Skeletal muscle tissue (tissue), 3 donors: ENCODE measurements at regions not wholly inside any gene's neighbourhood (a gene's known extent, or its start where the extent isn't known, plus 50 kb on each side); places are given as distances from the start of the nearest gene placed in this dataset.

Source experiments
- H3K27ac ChIP-seq: one replicate; pipeline ENCODE4 v1.7.0; 2013; ENCODE audit warnings: mild to moderate bottlenecking, low read depth, low read length, inconsistent platforms
- H3K27me3 ChIP-seq, 3 donors: one replicate each; pipeline ENCODE4 v1.7.0; 2013; ENCODE audit warnings: low read length in 3 of 3; ENCODE audit not compliant: control insufficient read depth in 3 of 3, insufficient read depth in 3 of 3
- H3K36me3 ChIP-seq, 3 donors: one replicate each; pipeline ENCODE4 v1.7.0; 2013; ENCODE audit warnings: low read length in 3 of 3; ENCODE audit not compliant: control insufficient read depth in 3 of 3, insufficient read depth in 3 of 3
- H3K4me1 ChIP-seq, 3 donors: one replicate each; pipeline ENCODE4 v1.7.0; 2013; ENCODE audit warnings: low read length in 3 of 3, mild to moderate bottlenecking in 3 of 3; ENCODE audit not compliant: control insufficient read depth in 3 of 3, insufficient read depth in 3 of 3
- H3K4me3 ChIP-seq, 3 donors: one replicate each; pipeline ENCODE4 v1.7.0; 2013; ENCODE audit warnings: low read length in 3 of 3
- H3K9ac ChIP-seq, 3 donors: one replicate each; pipeline ENCODE4 v1.7.0; 2013; ENCODE audit warnings: low read length in 3 of 3, mild to moderate bottlenecking in 3 of 3, moderate library complexity in 2 of 3, low read depth in 1 of 3
- H3K9me3 ChIP-seq, 3 donors: one replicate each; pipeline ENCODE4 v1.7.0; 2013; ENCODE audit warnings: low read length in 3 of 3; ENCODE audit not compliant: control insufficient read depth in 3 of 3
- donor health status: Osteomylitis.

DNA sequence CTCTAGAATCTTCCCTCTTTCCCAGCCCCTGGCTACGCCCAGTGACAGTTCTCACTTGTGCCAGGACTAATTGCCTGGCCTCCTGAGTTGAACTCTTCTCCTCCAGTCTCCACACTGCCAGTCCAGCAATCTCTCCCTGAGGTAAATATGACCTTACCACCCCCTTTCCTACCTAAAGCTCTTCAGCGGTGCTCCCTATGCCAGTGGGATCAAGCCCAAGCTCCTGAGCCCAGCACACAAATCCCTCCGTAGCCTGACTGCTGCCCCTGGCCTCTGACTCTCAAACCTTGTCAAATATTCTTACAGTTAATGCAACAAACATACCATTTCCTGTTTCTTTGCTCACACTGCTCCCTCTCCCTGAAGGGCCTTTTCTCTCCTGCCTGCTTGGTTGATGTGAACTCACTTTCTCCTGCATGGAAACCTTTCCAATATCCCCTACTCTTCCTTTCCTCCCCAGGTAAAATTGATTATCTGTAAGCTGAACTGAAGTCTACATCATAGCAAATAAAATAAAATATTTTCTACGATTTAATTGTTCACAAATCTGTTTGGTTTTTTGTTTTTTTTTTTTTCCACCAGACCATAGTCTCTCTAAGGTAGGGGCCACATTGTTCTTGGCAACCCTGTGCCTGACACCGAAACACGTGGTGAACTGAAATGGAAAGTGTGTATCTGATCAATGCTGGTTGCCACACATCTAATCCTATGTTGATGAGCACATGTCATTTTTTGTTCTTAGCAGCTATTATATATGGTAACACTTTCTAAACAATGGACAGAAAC, 147.5 kb downstream of the SLC38A6 start:
- H3K4me1 ChIP-seq: peaks cover 77 to 84% (median 83%) of the 10 kb centered on the region in 3 donors
- no peaks in the 10 kb centered on the region for H3K27me3 ChIP-seq
- H3K4me3 ChIP-seq: no peak overlapping the region
- peak overlapping the region in 2 of 3 donors; percentile 24 to 83 for H3K9ac ChIP-seq
- no peaks in the 10 kb centered on the region for H3K36me3 ChIP-seq
- no peaks in the 10 kb centered on the region for H3K9me3 ChIP-seq
- H3K27ac ChIP-seq: peak overlapping the region; percentile 97

DNA sequence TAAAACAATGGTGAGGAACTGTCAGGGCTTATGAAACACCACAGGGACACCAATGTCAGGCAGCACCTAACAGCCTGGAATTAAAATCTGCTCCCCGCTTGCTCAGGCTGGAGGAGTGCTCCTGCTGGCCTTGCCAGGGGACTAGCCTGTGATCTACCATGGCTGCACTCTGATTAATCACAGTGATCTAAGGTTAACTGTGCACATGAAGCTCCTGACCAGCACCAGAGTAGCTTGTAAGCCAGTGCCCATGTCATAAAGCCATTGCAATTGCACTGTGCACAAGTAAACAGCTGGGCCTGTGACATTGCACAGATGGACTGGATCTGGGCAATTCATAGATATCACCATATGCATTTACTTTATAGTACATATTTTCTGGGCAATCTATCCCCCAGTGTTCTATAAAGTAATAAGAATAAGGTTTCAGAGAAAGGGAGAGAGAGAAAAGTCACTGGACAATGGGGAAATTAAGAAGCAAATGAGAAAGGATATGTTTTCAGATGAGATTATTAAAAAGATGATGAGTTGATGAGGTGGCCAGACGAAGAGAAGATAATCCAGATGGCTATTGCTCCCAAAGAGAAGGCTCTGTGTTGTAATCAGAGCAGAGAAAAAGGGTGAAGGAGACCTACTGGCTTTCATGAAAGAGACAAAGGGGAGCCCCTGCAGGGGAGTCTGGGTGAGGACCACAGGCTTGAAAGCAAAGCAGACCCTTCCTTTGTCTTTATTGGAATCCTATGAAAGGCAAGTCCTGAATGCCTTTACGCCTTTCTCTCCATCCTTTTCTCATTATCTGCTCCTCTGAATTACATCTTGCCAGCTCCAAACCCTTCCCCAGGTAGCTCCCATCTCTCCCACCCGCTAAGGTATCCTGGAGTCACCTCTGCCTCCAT, 145.8 kb downstream of the SLC38A6 start:
- peak overlapping the region; percentile 97 for H3K27ac ChIP-seq

DNA sequence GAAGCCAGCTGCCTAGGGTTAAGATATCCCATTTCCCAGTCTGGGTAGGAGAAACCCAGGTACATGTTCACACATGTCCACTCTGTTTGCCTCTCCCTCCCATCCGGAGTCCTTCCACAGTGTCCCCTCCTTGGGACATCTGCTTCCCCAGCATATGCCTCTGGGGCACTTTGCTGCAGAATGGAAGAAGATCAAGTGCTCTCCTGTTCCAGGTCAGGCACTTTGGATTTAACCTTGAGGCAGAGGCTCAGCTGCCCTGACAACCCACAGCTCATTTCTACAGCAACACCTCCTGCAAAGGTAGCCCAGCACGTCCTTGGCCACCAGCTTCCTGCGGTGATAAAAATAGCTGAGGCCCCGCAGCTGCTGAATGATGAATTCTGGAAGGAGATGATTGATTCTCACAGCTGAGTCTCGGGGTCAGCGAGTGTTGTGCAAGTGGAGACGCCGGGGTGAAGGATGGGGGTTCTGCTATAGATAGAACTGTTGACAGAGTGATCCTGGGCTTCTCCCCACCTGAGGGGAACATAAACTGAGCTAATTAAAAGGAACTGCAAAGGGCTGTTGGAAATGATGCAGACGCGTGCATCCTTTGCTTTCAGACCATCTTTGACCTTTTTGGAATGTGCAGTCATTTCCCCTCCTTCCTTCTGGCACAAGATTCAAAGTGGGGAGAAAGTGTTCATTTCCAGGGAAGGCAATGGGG, 145.0 kb downstream of the SLC38A6 start:
- Histone ChIP-seq H3K36me3 (no peaks in the 10 kb centered on the region), H3K4me3 (peak overlapping the region; percentile 11 to 37 (median 30)), H3K9ac (peak overlapping the region; percentile 69 to 83 (median 79)), H3K9me3 (no peaks in the 10 kb centered on the region), H3K27ac (peak overlapping the region; percentile 97), H3K4me1 (peaks cover 65 to 73% (median 68%) of the 10 kb centered on the region in 3 donors), H3K27me3 (no peaks in the 10 kb centered on the region)

More for the DNA sequence above, 145.8 kb downstream of the SLC38A6 start:
- Histone ChIP-seq H3K27me3 (no peaks in the 10 kb centered on the region), H3K9me3 (no peaks in the 10 kb centered on the region), H3K36me3 (no peaks in the 10 kb centered on the region), H3K9ac (peak overlapping the region; percentile 34 to 83 (median 43)), H3K4me1 (peaks cover 72 to 78% (median 72%) of the 10 kb centered on the region in 3 donors), H3K4me3 (peak overlapping the region; percentile 7 to 25 (median 11))

DNA sequence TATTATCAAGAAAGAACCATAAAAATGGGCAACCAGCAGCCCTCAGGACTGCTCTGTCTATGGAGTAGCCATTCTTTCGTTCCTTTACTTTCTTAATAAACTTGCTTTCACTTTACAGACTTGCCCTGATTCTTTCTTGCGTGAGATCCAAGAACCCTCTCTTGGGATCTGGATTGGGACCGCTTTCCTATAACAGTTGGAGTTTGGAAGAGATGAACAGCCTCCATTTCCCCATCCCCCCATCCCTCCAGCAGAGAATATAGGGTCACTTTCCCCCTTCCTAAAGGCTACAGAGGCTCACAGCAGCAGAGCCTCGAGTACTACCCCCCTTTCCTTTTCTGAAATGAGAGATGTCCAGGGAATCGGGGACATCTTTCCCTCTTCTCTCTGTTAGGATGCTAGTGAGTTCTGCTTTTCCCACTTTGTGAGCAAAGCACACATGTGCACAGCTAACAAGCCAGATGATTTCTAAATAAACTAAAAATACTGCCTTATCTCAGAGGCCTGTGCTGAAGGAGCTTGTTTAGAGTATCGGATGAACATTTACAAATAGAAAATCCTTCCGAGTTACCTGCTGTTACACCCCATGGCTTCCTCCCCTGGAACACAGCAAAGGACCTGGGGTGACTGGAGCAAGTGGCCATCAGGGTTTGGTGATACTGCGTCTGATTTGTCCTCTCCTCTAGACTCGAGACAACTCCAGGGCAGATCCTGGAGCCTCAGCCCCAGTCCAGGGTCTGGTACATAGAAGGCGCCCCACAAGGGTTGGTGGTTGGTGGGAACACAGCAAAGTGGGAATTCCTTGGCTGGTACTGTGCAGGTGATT, 144.2 kb downstream of the SLC38A6 start:
- peaks cover 62 to 74% (median 68%) of the 10 kb centered on the region in 3 donors for H3K4me1 ChIP-seq

DNA sequence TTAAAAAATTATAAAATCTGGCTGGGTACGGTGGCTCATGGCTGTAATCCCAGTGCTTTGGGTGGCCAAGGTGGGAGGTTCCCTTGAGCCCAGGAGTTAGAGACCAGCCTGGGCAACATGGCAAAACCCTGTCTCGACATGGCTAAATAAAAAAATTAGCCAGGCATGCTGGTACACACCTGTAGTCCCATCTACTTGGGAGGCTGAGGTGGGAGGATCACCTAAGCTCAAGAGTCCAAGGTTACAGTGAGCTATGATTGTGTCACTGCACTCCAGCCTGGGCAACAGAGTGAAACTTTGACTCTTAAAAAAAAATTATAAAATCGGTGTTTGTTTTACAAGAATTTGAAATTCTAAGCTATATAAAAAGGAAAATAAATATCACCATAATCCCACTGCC, 141.8 kb downstream of the SLC38A6 start:
- H3K27ac ChIP-seq: peak overlapping the region; percentile 31
- no peaks in the 10 kb centered on the region for H3K36me3 ChIP-seq
- H3K27me3 ChIP-seq: no peaks in the 10 kb centered on the region
- no peaks in the 10 kb centered on the region for H3K9me3 ChIP-seq
- H3K4me1 ChIP-seq: peaks cover 38 to 50% (median 45%) of the 10 kb centered on the region in 3 donors
- H3K9ac ChIP-seq: no peak overlapping the region
- no peak overlapping the region for H3K4me3 ChIP-seq

More for the DNA sequence above, 144.2 kb downstream of the SLC38A6 start:
- Histone ChIP-seq H3K27me3 (no peaks in the 10 kb centered on the region), H3K9ac (peak overlapping the region; percentile 69 to 83 (median 79)), H3K4me3 (peak overlapping the region in 2 of 3 donors; percentile 30 to 37), H3K27ac (peak overlapping the region; percentile 97), H3K9me3 (no peaks in the 10 kb centered on the region), H3K36me3 (no peaks in the 10 kb centered on the region)

DNA sequence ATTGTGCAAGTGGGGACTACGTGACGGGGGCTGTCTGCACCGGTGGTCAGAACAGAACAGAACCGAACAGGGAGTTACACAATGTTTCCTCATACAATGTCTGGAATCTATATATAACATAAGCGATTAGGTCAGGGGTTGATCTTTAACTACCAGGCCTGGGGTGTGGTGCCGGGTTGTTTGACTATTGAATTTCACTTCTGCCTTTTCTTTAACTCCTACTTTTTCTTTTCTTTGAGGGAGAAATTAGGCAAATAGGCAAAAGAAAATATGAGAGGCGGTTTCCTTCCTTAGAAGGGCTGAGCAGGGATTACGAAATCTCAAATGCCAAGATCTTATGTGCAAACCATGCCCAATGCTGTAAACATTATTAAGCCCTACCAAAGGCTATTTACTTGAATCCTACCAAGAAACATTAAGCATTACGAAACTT, 140.3 kb downstream of the SLC38A6 start:
- Histone ChIP-seq H3K9me3 (no peaks in the 10 kb centered on the region), H3K4me3 (peak overlapping the region in 2 of 3 donors; percentile 4 to 44), H3K4me1 (peaks cover 26 to 38% (median 31%) of the 10 kb centered on the region in 3 donors), H3K27me3 (no peaks in the 10 kb centered on the region), H3K9ac (no peak overlapping the region), H3K27ac (peak overlapping the region; percentile 61), H3K36me3 (no peaks in the 10 kb centered on the region)

DNA sequence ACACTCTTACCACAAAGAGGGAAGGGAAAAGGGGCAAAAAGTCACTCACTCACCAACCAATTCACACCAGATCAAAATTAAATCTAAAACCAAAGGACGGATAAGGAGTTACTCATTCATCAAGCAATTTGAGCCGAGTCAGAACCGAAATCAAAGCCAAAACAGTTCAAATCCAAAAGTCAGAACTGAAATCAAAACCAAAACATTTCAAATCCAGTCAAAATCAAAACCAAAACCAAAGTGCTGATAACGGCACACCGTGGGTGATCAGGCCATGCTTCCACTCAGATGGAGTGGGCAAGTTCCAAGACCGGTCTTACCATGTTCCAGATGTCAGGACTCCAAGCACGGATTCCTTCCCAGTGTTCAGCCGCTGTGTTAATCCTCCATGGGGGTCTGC, 139.5 kb downstream of the SLC38A6 start:
- Histone ChIP-seq H3K4me3 (peak overlapping the region; percentile 4 to 55 (median 44)), H3K9ac (peak overlapping the region in 1 of 3 donors; percentile 40), H3K9me3 (no peaks in the 10 kb centered on the region), H3K4me1 (peaks cover 24 to 35% (median 27%) of the 10 kb centered on the region in 3 donors), H3K36me3 (no peaks in the 10 kb centered on the region), H3K27ac (peak overlapping the region; percentile 61), H3K27me3 (no peaks in the 10 kb centered on the region)

DNA sequence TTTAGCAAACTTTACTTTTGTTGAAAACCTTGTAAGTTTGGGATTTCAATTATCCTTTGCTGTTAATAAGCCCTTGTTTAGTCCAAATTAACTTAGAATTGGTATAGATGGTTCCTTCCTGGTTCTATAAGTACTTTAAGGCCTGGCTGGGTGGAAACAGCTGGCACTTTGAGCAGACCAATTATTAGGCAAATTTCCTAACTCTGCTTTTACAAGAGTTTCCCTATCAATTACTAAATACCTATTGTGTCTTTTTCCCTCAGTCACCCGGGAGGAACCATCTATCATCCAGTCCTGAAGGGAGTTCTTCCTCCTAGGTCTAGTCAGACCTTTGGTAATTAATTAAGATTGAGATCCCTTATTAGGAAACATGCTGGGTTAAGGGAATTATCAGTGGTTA, 138.0 kb downstream of the SLC38A6 start:
- Histone ChIP-seq H3K4me3 (no peak overlapping the region), H3K27me3 (no peaks in the 10 kb centered on the region), H3K9me3 (no peaks in the 10 kb centered on the region), H3K36me3 (no peaks in the 10 kb centered on the region), H3K9ac (no peak overlapping the region), H3K4me1 (peaks cover 9 to 20% (median 12%) of the 10 kb centered on the region in 3 donors), H3K27ac (no peak overlapping the region)

DNA sequence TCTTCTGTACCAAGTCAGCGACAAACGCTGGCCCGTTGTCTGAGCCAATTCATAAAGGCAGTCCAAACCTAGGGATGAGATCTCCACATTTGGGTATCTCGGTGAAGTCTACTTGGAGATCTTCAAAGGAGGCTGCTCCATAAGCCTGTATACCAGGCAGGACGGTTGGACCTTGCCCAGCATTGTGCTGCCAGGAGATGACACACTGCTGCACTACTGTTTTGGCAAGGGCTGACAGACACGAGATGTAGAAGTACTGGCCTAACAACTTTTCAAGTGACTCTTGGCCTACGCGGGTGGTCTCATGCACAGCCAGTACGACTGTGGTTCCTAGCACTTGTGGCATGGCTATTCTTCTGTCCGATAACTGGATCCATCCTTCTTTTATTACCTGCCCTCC, 135.3 kb downstream of the SLC38A6 start:
- Histone ChIP-seq H3K9ac (no peak overlapping the region), H3K9me3 (no peaks in the 10 kb centered on the region), H3K4me1 (peaks cover 20 to 31% (median 21%) of the 10 kb centered on the region in 3 donors), H3K36me3 (no peaks in the 10 kb centered on the region), H3K4me3 (no peak overlapping the region), H3K27ac (no peak overlapping the region), H3K27me3 (no peaks in the 10 kb centered on the region)
